Peyer's patch (tissue), 4 donors: ENCODE measurements at regions not wholly inside any gene's neighbourhood (a gene's known extent, or its start where the extent isn't known, plus 50 kb on each side); places are given as distances from the start of the nearest gene placed in this dataset.
A peak's percentile ranks its signal among the peaks of the same experiment; 100 is the strongest.

Experiments
- DNase-seq, 3 donors: peaks; one replicate each; pipeline ENCODE4 v3.0.0-alpha.2; 2017 to 2019
- H3K27ac ChIP-seq, 4 donors: fragments of 200-600 bp; sonication (generic); one replicate each; pipeline ENCODE4 v1.5.1; 2016 to 2019
- H3K27me3 ChIP-seq, 2 donors: fragments of 200-600 bp; sonication (generic); one replicate each; pipeline ENCODE4 v1.5.1; 2019
- H3K36me3 ChIP-seq, 3 donors: fragments of 200-600 bp; sonication (generic); one replicate each; pipeline ENCODE4 v1.5.1; 2016 to 2019
- H3K4me1 ChIP-seq, 4 donors: fragments of 200-600 bp; sonication (generic); one replicate each; pipeline ENCODE4 v1.5.1; 2016 to 2019
- H3K4me3 ChIP-seq, 4 donors: fragments of 200-600 bp; sonication (generic); 1 replicate in 3 of 4; 2 replicates in 1 of 4; pipeline ENCODE4 v1.5.1; 2016 to 2019; ENCODE audit warnings: mild to moderate bottlenecking in 1 of 4
- H3K9me3 ChIP-seq, 4 donors: fragments of 200-600 bp; sonication (generic); one replicate each; pipeline ENCODE4 v1.5.1; 2016 to 2019; ENCODE audit warnings: mild to moderate bottlenecking in 1 of 4
- CTCF ChIP-seq, 6 experiments: fragments of 450-650 bp in 4 of 6; fragments of 200-600 bp in 2 of 6; sonication (generic) in 1 of 6; IDR thresholded peaks; one replicate each; pipeline ENCODE4 v1.5.1; 2017 to 2019; ENCODE audit warnings: antibody characterized with exemption in 6 of 6, mild to moderate bottlenecking in 3 of 6, moderate library complexity in 1 of 6
- POLR2A ChIP-seq, 2 donors: fragments of 450-650 bp; IDR thresholded peaks; one replicate each; pipeline ENCODE4 v1.5.1; 2017; ENCODE audit warnings: antibody characterized with exemption in 2 of 2, mild to moderate bottlenecking in 2 of 2, moderate library complexity in 2 of 2

GRCh38 chr3:11930084-11930483 lies 74.1 kb upstream of the SYN2 start:
- Histone ChIP-seq H3K27me3 (no peaks in the 10 kb centered on the region), H3K9me3 (no peaks in the 10 kb centered on the region), H3K36me3 (no peaks in the 10 kb centered on the region), H3K4me3 (no peak overlapping the region), H3K4me1 (no peaks in the 10 kb centered on the region), H3K27ac (no peak overlapping the region)
- DNase-seq = peak in 2 of 3 donors; percentile 11 to 22
- no peak for TF ChIP-seq CTCF (IDR thresholded peaks at IDR 0.05)
- no peak for TF ChIP-seq POLR2A (IDR thresholded peaks at IDR 0.05)

- no peaks in the 10 kb centered on the region for H3K36me3 ChIP-seq
- H3K9me3 ChIP-seq = no peaks in the 10 kb centered on the region
- H3K27me3 ChIP-seq = no peaks in the 10 kb centered on the region
- H3K4me1 ChIP-seq = no peaks in the 10 kb centered on the region
- no peak for DNase-seq
- no peak overlapping the region for H3K4me3 ChIP-seq
- H3K27ac ChIP-seq = no peak overlapping the region
- TF ChIP-seq POLR2A (IDR thresholded peaks at IDR 0.05) (no peak), CTCF (IDR thresholded peaks at IDR 0.05) (no peak)
These were observed 71.6 kb upstream of the SYN2 start for GRCh38 chr3:11932636-11933035.

- Histone ChIP-seq H3K36me3 (no peaks in the 10 kb centered on the region), H3K27me3 (no peaks in the 10 kb centered on the region), H3K4me3 (no peak overlapping the region), H3K27ac (no peak overlapping the region), H3K4me1 (no peaks in the 10 kb centered on the region), H3K9me3 (no peaks in the 10 kb centered on the region)
- DNase-seq = peak in 1 of 3 donors; percentile 23
- TF ChIP-seq CTCF (IDR thresholded peaks at IDR 0.05) (no peak), POLR2A (IDR thresholded peaks at IDR 0.05) (no peak)
These were observed 70.7 kb upstream of the SYN2 start for GRCh38 chr3:11933529-11933928.

GRCh38 chr3:11944052-11944673 lies 60.0 kb upstream of the SYN2 start:
- Histone ChIP-seq H3K9me3 (no peaks in the 10 kb centered on the region), H3K4me3 (no peak overlapping the region), H3K27ac (no peak overlapping the region), H3K27me3 (no peaks in the 10 kb centered on the region), H3K4me1 (no peaks in the 10 kb centered on the region), H3K36me3 (no peaks in the 10 kb centered on the region)
- no peak for DNase-seq
- TF ChIP-seq POLR2A (IDR thresholded peaks at IDR 0.05) (no peak), CTCF (IDR thresholded peaks at IDR 0.05) (peak in 4 of 6 experiments; percentile 31 to 59 (median 53))

GRCh38 chr3:11948331-11948730 lies 55.9 kb upstream of the SYN2 start:
- DNase-seq = no peak
- H3K4me1 ChIP-seq = no peaks in the 10 kb centered on the region
- no peaks in the 10 kb centered on the region for H3K27me3 ChIP-seq
- TF ChIP-seq POLR2A (IDR thresholded peaks at IDR 0.05) (no peak), CTCF (IDR thresholded peaks at IDR 0.05) (no peak)
- no peaks in the 10 kb centered on the region for H3K9me3 ChIP-seq
- H3K36me3 ChIP-seq = no peaks in the 10 kb centered on the region
- H3K27ac ChIP-seq = no peak overlapping the region
- no peak overlapping the region for H3K4me3 ChIP-seq

GRCh38 chr3:11948866-11949265 lies 55.3 kb upstream of the SYN2 start:
- no peaks in the 10 kb centered on the region for H3K36me3 ChIP-seq
- no peaks in the 10 kb centered on the region for H3K4me1 ChIP-seq
- H3K27ac ChIP-seq = no peak overlapping the region
- H3K9me3 ChIP-seq = no peaks in the 10 kb centered on the region
- no peak for DNase-seq
- no peak overlapping the region for H3K4me3 ChIP-seq
- H3K27me3 ChIP-seq = no peaks in the 10 kb centered on the region
- TF ChIP-seq CTCF (IDR thresholded peaks at IDR 0.05) = no peak
- TF ChIP-seq POLR2A (IDR thresholded peaks at IDR 0.05) = no peak
